ENCODE measurements at regions not wholly inside any gene's neighbourhood (a gene's known extent, or its start where the extent isn't known, plus 50 kb on each side); places are given as distances from the start of the nearest gene placed in this dataset.

GRCh38 chr20:60948224-60948623 is 303.8 kb upstream of the CDH4 start:
- Histone ChIP-seq H3K4me3 (ENCODE audit: low read depth, low read length) (no peak overlapping the region), H3K36me3 (replicated peaks) (no peaks in the 10 kb centered on the region), H3K27ac (no peak overlapping the region), H3K27me3 (replicated peaks) (no peaks in the 10 kb centered on the region)
- no peak for DNase-seq
- no peak for TF ChIP-seq CTCF (IDR thresholded peaks at IDR 0.05; ENCODE audit: low read depth, low read length, missing control alignments)
- in situ Hi-C loops (cut with HindIII; ENCODE audit: low pct_ligation_motif_present, low sequenced_read_pairs), result no loop called here

DNA sequence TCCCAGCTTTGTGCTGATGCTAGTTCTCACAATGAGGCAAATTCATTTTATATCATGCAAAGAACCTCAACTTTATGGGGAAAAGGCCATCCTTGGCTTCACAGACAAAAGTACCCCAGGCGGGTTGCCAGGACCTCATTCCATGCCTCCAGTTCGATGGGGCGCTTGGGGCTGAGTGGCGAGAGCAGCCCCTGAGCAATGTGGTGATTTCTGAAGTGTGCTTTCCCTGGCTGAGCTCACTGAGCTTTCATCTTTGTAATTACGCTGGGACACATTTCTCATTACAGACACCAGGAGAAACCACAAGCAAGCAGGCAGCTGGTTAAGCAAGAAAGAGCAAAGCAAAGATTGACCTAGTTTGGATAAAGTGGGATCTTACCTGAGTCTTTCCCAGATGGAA is 301.5 kb upstream of the CDH4 start:
- no peak for TF ChIP-seq CTCF (IDR thresholded peaks at IDR 0.05; ENCODE audit: low read depth, low read length, missing control alignments)
- in situ Hi-C loops (cut with HindIII; ENCODE audit: low pct_ligation_motif_present, low sequenced_read_pairs), result no loop called here

DNA sequence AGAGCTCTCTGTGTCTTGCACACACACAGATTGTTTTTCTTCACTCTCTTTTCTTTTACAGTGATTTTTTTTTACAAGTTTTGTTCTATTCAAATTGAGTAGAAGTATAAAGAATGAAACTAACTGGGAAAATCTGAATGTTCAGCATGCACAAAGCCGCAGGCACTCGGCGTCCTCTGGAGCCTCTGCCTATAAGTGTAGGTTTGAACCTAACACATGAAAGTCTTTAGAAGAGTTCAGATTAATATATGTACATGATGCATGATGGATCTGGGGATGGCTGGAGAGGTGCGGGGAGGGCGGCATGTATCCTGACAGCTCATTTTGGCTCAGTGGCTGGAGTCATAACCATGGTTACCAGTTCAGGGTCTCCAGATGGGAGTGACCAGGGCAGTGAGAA is 301.1 kb upstream of the CDH4 start:
- H3K4me3 ChIP-seq (ENCODE audit: low read depth, low read length), result no peak overlapping the region
- DNase-seq, result no peak
- TF ChIP-seq CTCF (IDR thresholded peaks at IDR 0.05; ENCODE audit: low read depth, low read length, missing control alignments), result no peak
- no peaks in the 10 kb centered on the region for H3K36me3 ChIP-seq (replicated peaks)
- no peak overlapping the region for H3K27ac ChIP-seq
- H3K27me3 ChIP-seq (replicated peaks), result no peaks in the 10 kb centered on the region
- in situ Hi-C loops (cut with HindIII; ENCODE audit: low pct_ligation_motif_present, low sequenced_read_pairs), result no loop called here

More for the DNA sequence above, 301.5 kb upstream of the CDH4 start:
- Histone ChIP-seq H3K27ac (no peak overlapping the region), H3K27me3 (replicated peaks) (no peaks in the 10 kb centered on the region), H3K36me3 (replicated peaks) (no peaks in the 10 kb centered on the region), H3K4me3 (ENCODE audit: low read depth, low read length) (no peak overlapping the region)
- DNase-seq, result no peak

DNA sequence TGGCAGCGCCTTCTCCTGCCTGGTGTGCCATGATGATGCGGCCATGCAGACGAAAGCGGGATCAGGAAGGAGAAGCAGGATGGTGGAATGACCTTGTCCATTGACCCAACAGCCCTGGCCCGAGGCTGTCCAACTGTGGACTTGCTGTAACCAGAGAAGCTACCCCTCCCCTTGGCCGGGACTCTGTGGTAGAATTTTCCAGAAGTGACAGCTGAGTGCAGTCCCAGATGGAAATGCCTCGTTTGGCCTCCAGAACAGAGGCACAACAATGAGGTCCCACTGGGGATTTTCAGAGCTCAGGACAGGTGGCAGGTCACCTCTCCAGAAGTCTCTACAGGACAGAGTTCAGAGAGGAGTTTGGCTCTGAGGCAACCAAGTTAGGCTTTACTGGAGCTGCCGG is 299.2 kb upstream of the CDH4 start:
- no peak overlapping the region for H3K27ac ChIP-seq
- H3K36me3 ChIP-seq (replicated peaks), result no peaks in the 10 kb centered on the region
- DNase-seq, result no peak
- no peak overlapping the region for H3K4me3 ChIP-seq (ENCODE audit: low read depth, low read length)
- in situ Hi-C loops (cut with HindIII; ENCODE audit: low pct_ligation_motif_present, low sequenced_read_pairs), result no loop called here
- TF ChIP-seq CTCF (IDR thresholded peaks at IDR 0.05; ENCODE audit: low read depth, low read length, missing control alignments), result no peak
- H3K27me3 ChIP-seq (replicated peaks), result no peaks in the 10 kb centered on the region

- Histone ChIP-seq H3K4me3 (ENCODE audit: low read depth, low read length) (no peak overlapping the region), H3K36me3 (replicated peaks) (no peaks in the 10 kb centered on the region), H3K27ac (no peak overlapping the region), H3K27me3 (replicated peaks) (no peaks in the 10 kb centered on the region)
- in situ Hi-C loops (cut with HindIII; ENCODE audit: low pct_ligation_motif_present, low sequenced_read_pairs), result no loop called here
- no peak for DNase-seq
- no peak for TF ChIP-seq CTCF (IDR thresholded peaks at IDR 0.05; ENCODE audit: low read depth, low read length, missing control alignments)
These were observed 298.7 kb upstream of the CDH4 start for GRCh38 chr20:60953321-60953720.

DNA sequence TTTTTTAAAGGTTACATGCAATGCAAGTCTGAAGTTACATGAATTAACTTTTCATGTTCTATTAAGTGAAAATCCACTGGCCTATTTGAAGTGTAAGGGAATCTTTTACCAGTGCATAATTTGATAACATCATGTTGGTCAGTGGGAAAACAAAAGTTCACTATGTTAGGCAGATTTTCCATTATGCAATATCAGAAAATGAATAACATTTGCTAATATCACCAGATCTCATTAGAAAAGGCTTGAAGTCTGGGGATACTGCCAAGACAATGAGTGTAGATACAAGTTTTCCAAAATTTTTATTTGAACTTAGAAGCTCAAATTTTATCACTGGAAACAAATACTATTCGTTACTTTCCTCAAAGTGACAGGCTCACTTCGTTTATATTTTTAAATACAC is 296.4 kb upstream of the CDH4 start:
- no peak overlapping the region for H3K27ac ChIP-seq
- no peak for TF ChIP-seq CTCF (IDR thresholded peaks at IDR 0.05; ENCODE audit: low read depth, low read length, missing control alignments)
- no peak overlapping the region for H3K4me3 ChIP-seq (ENCODE audit: low read depth, low read length)
- H3K36me3 ChIP-seq (replicated peaks), result no peaks in the 10 kb centered on the region
- no peaks in the 10 kb centered on the region for H3K27me3 ChIP-seq (replicated peaks)
- in situ Hi-C loops (cut with HindIII; ENCODE audit: low pct_ligation_motif_present, low sequenced_read_pairs), result no loop called here
- no peak for DNase-seq
